Trophoblast cell (in vitro differentiated cells and primary cell): ENCODE measurements at regions not wholly inside any gene's neighbourhood (a gene's known extent, or its start where the extent isn't known, plus 50 kb on each side); places are given as distances from the start of the nearest gene placed in this dataset.
A peak's percentile ranks its signal among the peaks of the same experiment; 100 is the strongest.

ENCODE experiments used
- DNase-seq, 2 donors: peaks; one replicate each; pipeline ENCODE4 v3.0.0-alpha.2; 2016
- H2AFZ ChIP-seq: 2 replicates; pipeline ENCODE4 v1.6.1; 2013; ENCODE audit warnings: low read length, moderate library complexity, mild to moderate bottlenecking; ENCODE audit not compliant: insufficient read depth, poor library complexity
- H2AK5ac ChIP-seq: 2 replicates; pipeline ENCODE4 v1.6.1; 2013; ENCODE audit warnings: mild to moderate bottlenecking, low read length
- H2BK120ac ChIP-seq: 2 replicates; pipeline ENCODE4 v1.6.1; 2013; ENCODE audit warnings: low read length, mild to moderate bottlenecking, moderate library complexity; ENCODE audit not compliant: insufficient read depth, poor library complexity
- H2BK12ac ChIP-seq: 2 replicates; pipeline ENCODE4 v1.6.1; 2013; ENCODE audit warnings: mild to moderate bottlenecking, low read length, moderate library complexity
- H2BK5ac ChIP-seq: 2 replicates; pipeline ENCODE4 v1.6.1; 2013; ENCODE audit warnings: low read length, low read depth, moderate library complexity, mild to moderate bottlenecking; ENCODE audit not compliant: poor library complexity
- H3K14ac ChIP-seq: 2 replicates; pipeline ENCODE4 v1.6.1; 2013; ENCODE audit warnings: mild to moderate bottlenecking, low read length
- H3K18ac ChIP-seq: 2 replicates; pipeline ENCODE4 v1.6.1; 2013; ENCODE audit warnings: mild to moderate bottlenecking, low read length
- H3K23ac ChIP-seq: 2 replicates; pipeline ENCODE4 v1.6.1; 2013; ENCODE audit warnings: low read length
- H3K27ac ChIP-seq: 2 replicates; pipeline ENCODE4 v1.5.1; 2013; ENCODE audit warnings: low read depth, mild to moderate bottlenecking, inconsistent platforms, low read length, moderate library complexity
- H3K27me3 ChIP-seq: 2 replicates; pipeline ENCODE4 v1.6.1; 2013; ENCODE audit warnings: inconsistent platforms, mild to moderate bottlenecking, low read length, moderate library complexity; ENCODE audit not compliant: insufficient read depth
- H3K36me3 ChIP-seq, 2 experiments: 1 replicate in 1 of 2; 2 replicates in 1 of 2; pipeline ENCODE4 v1.6.1; 2013; ENCODE audit warnings: low read length in 2 of 2, mild to moderate bottlenecking in 2 of 2, moderate library complexity in 1 of 2; ENCODE audit not compliant: insufficient read depth in 2 of 2, control insufficient read depth in 1 of 2
- H3K4ac ChIP-seq: 2 replicates; pipeline ENCODE4 v1.6.1; 2013; ENCODE audit warnings: low read depth, mild to moderate bottlenecking, low read length, moderate library complexity
- H3K4me1 ChIP-seq, 2 experiments: 1 replicate in 1 of 2; 2 replicates in 1 of 2; pipeline ENCODE4 v1.6.1; 2013; ENCODE audit warnings: low read length in 2 of 2, mild to moderate bottlenecking in 2 of 2, moderate library complexity in 1 of 2; ENCODE audit not compliant: insufficient read depth in 2 of 2, control insufficient read depth in 1 of 2
- H3K4me2 ChIP-seq: 2 replicates; pipeline ENCODE4 v1.6.1; 2013; ENCODE audit warnings: inconsistent platforms, mild to moderate bottlenecking, low read length, moderate library complexity
- H3K4me3 ChIP-seq: 2 replicates; pipeline ENCODE4 v1.5.1; 2013; ENCODE audit warnings: mild to moderate bottlenecking, low read depth, low read length, inconsistent platforms
- H3K79me1 ChIP-seq: one replicate; pipeline ENCODE4 v1.6.1; 2013; ENCODE audit warnings: low read length
- H3K79me2 ChIP-seq: 2 replicates; pipeline ENCODE4 v1.6.1; 2013; ENCODE audit warnings: low read length, mild to moderate bottlenecking; ENCODE audit not compliant: control insufficient read depth, insufficient read depth, poor library complexity
- H3K9ac ChIP-seq: 2 replicates; pipeline ENCODE4 v1.6.1; 2013; ENCODE audit warnings: mild to moderate bottlenecking, low read length
- H3K9me3 ChIP-seq: 2 replicates; pipeline ENCODE4 v1.6.1; 2013; ENCODE audit warnings: low read depth, mild to moderate bottlenecking, control low read depth, inconsistent platforms, low read length; ENCODE audit not compliant: insufficient read depth
- H4K12ac ChIP-seq: 2 replicates; pipeline ENCODE4 v1.6.1; 2013; ENCODE audit warnings: low read depth, mild to moderate bottlenecking, low read length, moderate library complexity
- H4K8ac ChIP-seq: 2 replicates; pipeline ENCODE4 v1.6.1; 2013; ENCODE audit warnings: low read depth, mild to moderate bottlenecking, low read length, moderate library complexity
- H4K91ac ChIP-seq: one replicate; pipeline ENCODE4 v1.6.1; 2013; ENCODE audit warnings: low read depth, mild to moderate bottlenecking, low read length, moderate library complexity
- WGBS: extraction: QIAGEN DNeasy Blood & Tissue Kit; methylation state at CpG from one replicate; pipeline ENCODE4 v1.1.7; 2013; ENCODE audit warnings: missing lambda C conversion rate; ENCODE audit not compliant: insufficient read length, insufficient coverage; ENCODE audit errors: extremely low coverage; 5-methylcytosine and 5-hydroxymethylcytosine counted together

DNA sequence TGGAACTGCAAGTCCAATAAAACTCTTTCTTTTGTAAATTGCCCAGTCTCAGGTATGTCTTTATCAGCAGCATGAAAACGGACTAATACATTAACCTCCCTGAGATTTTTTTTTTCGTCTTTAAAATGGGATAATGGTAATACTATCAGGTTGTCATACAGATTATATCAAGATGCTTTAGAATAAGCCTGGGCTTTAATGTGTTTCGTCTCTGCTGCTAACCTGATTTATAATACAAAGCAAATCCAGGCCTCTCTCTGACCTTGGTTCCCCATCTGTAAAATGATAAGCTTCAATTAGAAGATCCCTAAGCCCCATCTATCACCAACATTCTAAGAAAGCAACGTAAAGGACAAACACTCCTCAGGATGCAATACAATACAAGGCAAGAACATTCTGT, 283.5 kb downstream of the LRATD1 start:
- Histone ChIP-seq H3K4me1 (no peaks in the 10 kb centered on the region), H3K79me1 (no peaks in the 10 kb centered on the region), H3K14ac (no peak overlapping the region), H3K18ac (no peak overlapping the region), H4K12ac (no peak overlapping the region), H3K27ac (no peak overlapping the region), H2AFZ (no peak overlapping the region), H3K27me3 (no peaks in the 10 kb centered on the region), H4K91ac (no peak overlapping the region), H3K9ac (no peak overlapping the region), H4K8ac (no peak overlapping the region), H3K36me3 (no peaks in the 10 kb centered on the region), H2BK120ac (no peak overlapping the region), H3K23ac (no peak overlapping the region), H3K9me3 (no peaks in the 10 kb centered on the region), H3K4me3 (no peak overlapping the region), H3K79me2 (no peaks in the 10 kb centered on the region), H2AK5ac (no peak overlapping the region), H3K4ac (no peak overlapping the region), H2BK5ac (no peak overlapping the region), H2BK12ac (no peak overlapping the region), H3K4me2 (no peak overlapping the region)
- DNase-seq = no peak
- no CpG with 5 or more reads among the region's 4 CpGs for WGBS

- H4K12ac ChIP-seq = no peak overlapping the region
- H2BK12ac ChIP-seq = no peak overlapping the region
- H3K27ac ChIP-seq = no peak overlapping the region
- no peak overlapping the region for H3K14ac ChIP-seq
- H2BK5ac ChIP-seq = no peak overlapping the region
- H3K27me3 ChIP-seq = no peaks in the 10 kb centered on the region
- H3K79me2 ChIP-seq = no peaks in the 10 kb centered on the region
- H3K23ac ChIP-seq = no peak overlapping the region
- no peak overlapping the region for H3K4ac ChIP-seq
- no peak overlapping the region for H2AK5ac ChIP-seq
- no peak overlapping the region for H3K4me3 ChIP-seq
- no peak overlapping the region for H4K8ac ChIP-seq
- H3K18ac ChIP-seq = no peak overlapping the region
- no peaks in the 10 kb centered on the region for H3K79me1 ChIP-seq
- WGBS = no CpG with 5 or more reads among the region's 6 CpGs
- no peak overlapping the region for H3K4me2 ChIP-seq
- no peak for DNase-seq
- H3K4me1 ChIP-seq = no peaks in the 10 kb centered on the region
- no peak overlapping the region for H3K9ac ChIP-seq
- no peaks in the 10 kb centered on the region for H3K36me3 ChIP-seq
- no peak overlapping the region for H2BK120ac ChIP-seq
- no peak overlapping the region for H4K91ac ChIP-seq
- H2AFZ ChIP-seq = no peak overlapping the region
- H3K9me3 ChIP-seq = no peaks in the 10 kb centered on the region
Observed at GRCh38 chr2:14923820-14924580, 291.5 kb downstream of the LRATD1 start.

DNA sequence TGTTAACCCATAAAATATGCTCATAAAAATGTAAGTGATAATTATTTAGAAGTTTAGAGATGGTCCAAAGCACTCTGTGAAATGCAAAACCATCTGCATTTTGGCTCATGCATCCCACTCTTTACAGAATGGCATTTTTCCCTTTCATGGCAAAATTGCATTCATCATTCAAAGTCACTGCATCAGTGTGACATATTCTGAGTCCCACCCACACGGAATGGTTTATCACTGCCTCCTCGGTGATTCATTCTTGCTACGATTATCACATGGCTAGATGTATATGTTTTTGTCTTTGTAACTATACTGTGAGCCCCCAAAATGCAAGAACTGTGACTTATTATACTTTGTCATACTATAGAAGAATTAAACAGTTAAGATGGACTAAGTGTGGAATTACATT, 293.0 kb downstream of the LRATD1 start:
- H4K8ac ChIP-seq = no peak overlapping the region
- no peak overlapping the region for H3K4me3 ChIP-seq
- no peak overlapping the region for H4K12ac ChIP-seq
- H3K9me3 ChIP-seq = no peaks in the 10 kb centered on the region
- no peak overlapping the region for H2BK120ac ChIP-seq
- no peak overlapping the region for H2AFZ ChIP-seq
- H3K27me3 ChIP-seq = no peaks in the 10 kb centered on the region
- WGBS = no CpG with 5 or more reads among the region's 3 CpGs
- H3K4me1 ChIP-seq = no peaks in the 10 kb centered on the region
- no peaks in the 10 kb centered on the region for H3K79me1 ChIP-seq
- no peak overlapping the region for H2AK5ac ChIP-seq
- no peaks in the 10 kb centered on the region for H3K79me2 ChIP-seq
- H4K91ac ChIP-seq = no peak overlapping the region
- H3K9ac ChIP-seq = no peak overlapping the region
- no peak overlapping the region for H3K14ac ChIP-seq
- no peak overlapping the region for H3K27ac ChIP-seq
- no peak overlapping the region for H2BK12ac ChIP-seq
- H3K36me3 ChIP-seq = no peaks in the 10 kb centered on the region
- no peak overlapping the region for H3K23ac ChIP-seq
- H3K4ac ChIP-seq = no peak overlapping the region
- H3K4me2 ChIP-seq = no peak overlapping the region
- no peak overlapping the region for H3K18ac ChIP-seq
- DNase-seq = no peak
- no peak overlapping the region for H2BK5ac ChIP-seq

GRCh38 chr2:14927021-14927564, 294.6 kb downstream of the LRATD1 start:
- Histone ChIP-seq H3K14ac (no peak overlapping the region), H4K8ac (no peak overlapping the region), H3K27ac (no peak overlapping the region), H3K23ac (no peak overlapping the region), H3K79me1 (no peaks in the 10 kb centered on the region), H3K36me3 (no peaks in the 10 kb centered on the region), H3K79me2 (no peaks in the 10 kb centered on the region), H3K27me3 (no peaks in the 10 kb centered on the region), H2BK5ac (no peak overlapping the region), H3K4me1 (no peaks in the 10 kb centered on the region), H4K91ac (no peak overlapping the region), H3K4me3 (no peak overlapping the region), H4K12ac (no peak overlapping the region), H3K9me3 (no peaks in the 10 kb centered on the region), H3K4ac (no peak overlapping the region), H3K9ac (no peak overlapping the region), H2BK120ac (no peak overlapping the region), H2AK5ac (no peak overlapping the region), H2AFZ (no peak overlapping the region), H2BK12ac (no peak overlapping the region), H3K18ac (no peak overlapping the region), H3K4me2 (no peak overlapping the region)
- DNase-seq = peak in 1 of 2 donors; percentile 4
- no CpG with 5 or more reads among the region's 5 CpGs for WGBS
